ENCODE measurements at regions not wholly inside any gene's neighbourhood (a gene's known extent, or its start where the extent isn't known, plus 50 kb on each side); places are given as distances from the start of the nearest gene placed in this dataset.

GRCh38 chr2:106644623-106645022, 157.5 kb downstream of the CD8B2 start:
- no peak overlapping the region for H3K4me3 Mint-ChIP-seq

GRCh38 chr2:106646605-106647004, 159.4 kb downstream of the CD8B2 start:
- Mint-ChIP-seq H3K27ac (no peak overlapping the region), H3K4me1 (ENCODE audit: low read depth) (no peaks in the 10 kb centered on the region), H3K9me3 (no peaks in the 10 kb centered on the region), H3K36me3 (ENCODE audit: low read depth) (no peaks in the 10 kb centered on the region), H3K27me3 (ENCODE audit: insufficient read depth) (peaks cover 1% of the 10 kb centered on the region), H3K4me3 (no peak overlapping the region)
- no peak for DNase-seq (ENCODE audit: low spot score)
- intact Hi-C loops (cut with micrococcal nuclease) = no loop called here

More at GRCh38 chr2:106644623-106645022, 157.5 kb downstream of the CD8B2 start:
- intact Hi-C loops (cut with micrococcal nuclease) = no loop called here
- Mint-ChIP-seq H3K9me3 (no peaks in the 10 kb centered on the region), H3K27ac (no peak overlapping the region), H3K36me3 (ENCODE audit: low read depth) (no peaks in the 10 kb centered on the region), H3K27me3 (ENCODE audit: insufficient read depth) (peaks cover 1% of the 10 kb centered on the region), H3K4me1 (ENCODE audit: low read depth) (no peaks in the 10 kb centered on the region)
- no peak for DNase-seq (ENCODE audit: low spot score)

- H3K27ac Mint-ChIP-seq = no peak overlapping the region
- H3K4me1 Mint-ChIP-seq (ENCODE audit: low read depth) = no peaks in the 10 kb centered on the region
- no peaks in the 10 kb centered on the region for H3K36me3 Mint-ChIP-seq (ENCODE audit: low read depth)
- peaks cover 1% of the 10 kb centered on the region for H3K27me3 Mint-ChIP-seq (ENCODE audit: insufficient read depth)
- no peaks in the 10 kb centered on the region for H3K9me3 Mint-ChIP-seq
- no peak for DNase-seq (ENCODE audit: low spot score)
- intact Hi-C loops (cut with micrococcal nuclease) = no loop called here
- no peak overlapping the region for H3K4me3 Mint-ChIP-seq
Measured at GRCh38 chr2:106649306-106649705, 162.1 kb downstream of the CD8B2 start.

- H3K4me3 Mint-ChIP-seq = no peak overlapping the region
- H3K27ac Mint-ChIP-seq = no peak overlapping the region
- no peaks in the 10 kb centered on the region for H3K9me3 Mint-ChIP-seq
- H3K36me3 Mint-ChIP-seq (ENCODE audit: low read depth) = no peaks in the 10 kb centered on the region
- intact Hi-C loops (cut with micrococcal nuclease) = no loop called here
- no peaks in the 10 kb centered on the region for H3K27me3 Mint-ChIP-seq (ENCODE audit: insufficient read depth)
- no peaks in the 10 kb centered on the region for H3K4me1 Mint-ChIP-seq (ENCODE audit: low read depth)
- no peak for DNase-seq (ENCODE audit: low spot score)
Measured at GRCh38 chr2:106653465-106653864, 166.3 kb downstream of the CD8B2 start.

- Mint-ChIP-seq H3K4me3 (no peak overlapping the region), H3K9me3 (no peaks in the 10 kb centered on the region), H3K36me3 (ENCODE audit: low read depth) (no peaks in the 10 kb centered on the region)
Measured at GRCh38 chr2:106658616-106659015, 171.5 kb downstream of the CD8B2 start.

GRCh38 chr2:106664669-106665068, 177.5 kb downstream of the CD8B2 start:
- Mint-ChIP-seq H3K36me3 (ENCODE audit: low read depth) (no peaks in the 10 kb centered on the region), H3K27me3 (ENCODE audit: insufficient read depth) (peaks cover 4% of the 10 kb centered on the region), H3K9me3 (no peaks in the 10 kb centered on the region), H3K4me3 (no peak overlapping the region), H3K27ac (no peak overlapping the region), H3K4me1 (ENCODE audit: low read depth) (no peaks in the 10 kb centered on the region)
- intact Hi-C loops (cut with micrococcal nuclease) = no loop called here
- no peak for DNase-seq (ENCODE audit: low spot score)

More at GRCh38 chr2:106658616-106659015, 171.5 kb downstream of the CD8B2 start:
- intact Hi-C loops (cut with micrococcal nuclease) = no loop called here
- Mint-ChIP-seq H3K4me1 (ENCODE audit: low read depth) (no peaks in the 10 kb centered on the region), H3K27me3 (ENCODE audit: insufficient read depth) (peaks cover 2% of the 10 kb centered on the region), H3K27ac (no peak overlapping the region)
- no peak for DNase-seq (ENCODE audit: low spot score)

- H3K36me3 Mint-ChIP-seq (ENCODE audit: low read depth) = no peaks in the 10 kb centered on the region
Measured at GRCh38 chr2:106667478-106668070, 180.4 kb downstream of the CD8B2 start.

GRCh38 chr2:106685180-106685897, 198.2 kb downstream of the CD8B2 start:
- intact Hi-C loops (cut with micrococcal nuclease) = no loop called here
- H3K27me3 Mint-ChIP-seq (ENCODE audit: insufficient read depth) = no peaks in the 10 kb centered on the region
- peaks cover 8% of the 10 kb centered on the region for H3K9me3 Mint-ChIP-seq
- H3K4me1 Mint-ChIP-seq (ENCODE audit: low read depth) = no peaks in the 10 kb centered on the region
- no peaks in the 10 kb centered on the region for H3K36me3 Mint-ChIP-seq (ENCODE audit: low read depth)
- H3K27ac Mint-ChIP-seq = no peak overlapping the region
- no peak for DNase-seq (ENCODE audit: low spot score)
- no peak overlapping the region for H3K4me3 Mint-ChIP-seq

More at GRCh38 chr2:106667478-106668070, 180.4 kb downstream of the CD8B2 start:
- Mint-ChIP-seq H3K9me3 (no peaks in the 10 kb centered on the region), H3K27ac (no peak overlapping the region), H3K4me3 (no peak overlapping the region), H3K27me3 (ENCODE audit: insufficient read depth) (peaks cover 2% of the 10 kb centered on the region), H3K4me1 (ENCODE audit: low read depth) (no peaks in the 10 kb centered on the region)
- DNase-seq (ENCODE audit: low spot score) = no peak
- intact Hi-C loops (cut with micrococcal nuclease) = no loop called here

- Mint-ChIP-seq H3K9me3 (peaks cover 8% of the 10 kb centered on the region), H3K4me3 (no peak overlapping the region), H3K27me3 (ENCODE audit: insufficient read depth) (no peaks in the 10 kb centered on the region), H3K36me3 (ENCODE audit: low read depth) (no peaks in the 10 kb centered on the region), H3K27ac (no peak overlapping the region), H3K4me1 (ENCODE audit: low read depth) (no peaks in the 10 kb centered on the region)
- intact Hi-C loops (cut with micrococcal nuclease) = no loop called here
- no peak for DNase-seq (ENCODE audit: low spot score)
Measured at GRCh38 chr2:106686814-106687213, 199.2 kb downstream of the ST6GAL2 start.

- Mint-ChIP-seq H3K36me3 (ENCODE audit: low read depth) (no peaks in the 10 kb centered on the region), H3K4me3 (no peak overlapping the region), H3K27ac (no peak overlapping the region), H3K4me1 (ENCODE audit: low read depth) (no peaks in the 10 kb centered on the region), H3K27me3 (ENCODE audit: insufficient read depth) (no peaks in the 10 kb centered on the region), H3K9me3 (no peaks in the 10 kb centered on the region)
- DNase-seq (ENCODE audit: low spot score) = no peak
- intact Hi-C loops (cut with micrococcal nuclease) = no loop called here
Measured at GRCh38 chr2:106694964-106695470, 190.9 kb downstream of the ST6GAL2 start.

GRCh38 chr2:106695919-106696318, 190.0 kb downstream of the ST6GAL2 start:
- H3K4me1 Mint-ChIP-seq (ENCODE audit: low read depth) = no peaks in the 10 kb centered on the region
- no peaks in the 10 kb centered on the region for H3K27me3 Mint-ChIP-seq (ENCODE audit: insufficient read depth)
- H3K9me3 Mint-ChIP-seq = no peaks in the 10 kb centered on the region

GRCh38 chr2:106700616-106701015, 185.4 kb downstream of the ST6GAL2 start:
- peaks cover 1% of the 10 kb centered on the region for H3K27me3 Mint-ChIP-seq (ENCODE audit: insufficient read depth)
- no peak overlapping the region for H3K27ac Mint-ChIP-seq
- H3K4me3 Mint-ChIP-seq = no peak overlapping the region
- DNase-seq (ENCODE audit: low spot score) = no peak
- H3K36me3 Mint-ChIP-seq (ENCODE audit: low read depth) = no peaks in the 10 kb centered on the region
- H3K4me1 Mint-ChIP-seq (ENCODE audit: low read depth) = no peaks in the 10 kb centered on the region
- H3K9me3 Mint-ChIP-seq = no peaks in the 10 kb centered on the region
- intact Hi-C loops (cut with micrococcal nuclease) = no loop called here

More at GRCh38 chr2:106695919-106696318, 190.0 kb downstream of the ST6GAL2 start:
- intact Hi-C loops (cut with micrococcal nuclease) = no loop called here
- no peak overlapping the region for H3K4me3 Mint-ChIP-seq
- no peak overlapping the region for H3K27ac Mint-ChIP-seq
- no peak for DNase-seq (ENCODE audit: low spot score)
- no peaks in the 10 kb centered on the region for H3K36me3 Mint-ChIP-seq (ENCODE audit: low read depth)

GRCh38 chr2:106701203-106702022, 184.6 kb downstream of the ST6GAL2 start:
- Mint-ChIP-seq H3K4me1 (ENCODE audit: low read depth) (no peaks in the 10 kb centered on the region), H3K4me3 (no peak overlapping the region), H3K9me3 (no peaks in the 10 kb centered on the region), H3K27ac (no peak overlapping the region), H3K27me3 (ENCODE audit: insufficient read depth) (peaks cover 1% of the 10 kb centered on the region), H3K36me3 (ENCODE audit: low read depth) (no peaks in the 10 kb centered on the region)
- DNase-seq (ENCODE audit: low spot score) = no peak
- intact Hi-C loops (cut with micrococcal nuclease) = no loop called here

Measured in activated T-helper 1 cell treated with anti-CD3 and anti-CD28 coated beads, Interleukin-12 subunit alpha, Interleukin-12 subunit beta, Interleukin-2, Interleukin-4 antibody, amounts not matched to agents 30 ng/mL and 10 ng/mL and 1 ng/mL, durations not matched to agents 14 hours and 24 hours and 36 hours (primary cell).